ENCODE measurements at regions not wholly inside any gene's neighbourhood (a gene's known extent, or its start where the extent isn't known, plus 50 kb on each side); places are given as distances from the start of the nearest gene placed in this dataset.
"Not testable (repeated sequence)": the region's sequence is repeated elsewhere in the genome, so short reads cannot be mapped to it uniquely, and the experiment has no call there.

DNA sequence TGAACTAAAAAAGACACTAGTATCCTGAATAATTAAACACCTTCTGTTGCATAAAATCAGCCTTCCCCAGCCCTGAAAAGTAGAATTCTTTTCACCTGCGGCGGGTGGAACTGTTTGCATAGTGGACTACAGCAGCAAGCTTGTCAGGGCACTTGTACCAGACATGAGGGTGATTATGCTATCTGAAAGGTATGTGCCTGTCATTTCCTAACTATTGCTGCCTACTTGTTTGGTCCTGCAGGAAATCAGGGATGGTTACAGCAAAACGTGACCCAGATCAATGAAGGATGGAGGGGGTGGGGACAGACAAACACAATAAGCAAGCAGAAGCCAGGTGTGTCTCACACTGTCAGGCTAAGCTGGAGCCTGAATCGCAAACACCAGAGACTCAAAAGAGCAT is 385.6 kb downstream of the MLLT3 start:
- no peak overlapping the region for H3K27ac Mint-ChIP-seq (ENCODE audit: unreplicated experiment)
- H3K4me1 Mint-ChIP-seq (ENCODE audit: unreplicated experiment): no peaks in the 10 kb centered on the region
- TF ChIP-seq, protein P1, sequence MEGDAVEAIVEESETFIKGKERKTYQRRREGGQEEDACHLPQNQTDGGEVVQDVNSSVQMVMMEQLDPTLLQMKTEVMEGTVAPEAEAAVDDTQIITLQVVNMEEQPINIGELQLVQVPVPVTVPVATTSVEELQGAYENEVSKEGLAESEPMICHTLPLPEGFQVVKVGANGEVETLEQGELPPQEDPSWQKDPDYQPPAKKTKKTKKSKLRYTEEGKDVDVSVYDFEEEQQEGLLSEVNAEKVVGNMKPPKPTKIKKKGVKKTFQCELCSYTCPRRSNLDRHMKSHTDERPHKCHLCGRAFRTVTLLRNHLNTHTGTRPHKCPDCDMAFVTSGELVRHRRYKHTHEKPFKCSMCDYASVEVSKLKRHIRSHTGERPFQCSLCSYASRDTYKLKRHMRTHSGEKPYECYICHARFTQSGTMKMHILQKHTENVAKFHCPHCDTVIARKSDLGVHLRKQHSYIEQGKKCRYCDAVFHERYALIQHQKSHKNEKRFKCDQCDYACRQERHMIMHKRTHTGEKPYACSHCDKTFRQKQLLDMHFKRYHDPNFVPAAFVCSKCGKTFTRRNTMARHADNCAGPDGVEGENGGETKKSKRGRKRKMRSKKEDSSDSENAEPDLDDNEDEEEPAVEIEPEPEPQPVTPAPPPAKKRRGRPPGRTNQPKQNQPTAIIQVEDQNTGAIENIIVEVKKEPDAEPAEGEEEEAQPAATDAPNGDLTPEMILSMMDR (IDR thresholded peaks at IDR 0.05): no peak
- no peaks in the 10 kb centered on the region for H3K36me3 Mint-ChIP-seq (ENCODE audit: unreplicated experiment)
- no peak overlapping the region for H3K4me3 Mint-ChIP-seq (ENCODE audit: unreplicated experiment)
- peaks cover 4% of the 10 kb centered on the region for H3K27me3 Mint-ChIP-seq (ENCODE audit: unreplicated experiment)
- no peak for DNase-seq (ENCODE audit: extremely low spot score, unreplicated experiment)
- peaks cover 6% of the 10 kb centered on the region for H3K9me3 Mint-ChIP-seq (ENCODE audit: unreplicated experiment)

DNA sequence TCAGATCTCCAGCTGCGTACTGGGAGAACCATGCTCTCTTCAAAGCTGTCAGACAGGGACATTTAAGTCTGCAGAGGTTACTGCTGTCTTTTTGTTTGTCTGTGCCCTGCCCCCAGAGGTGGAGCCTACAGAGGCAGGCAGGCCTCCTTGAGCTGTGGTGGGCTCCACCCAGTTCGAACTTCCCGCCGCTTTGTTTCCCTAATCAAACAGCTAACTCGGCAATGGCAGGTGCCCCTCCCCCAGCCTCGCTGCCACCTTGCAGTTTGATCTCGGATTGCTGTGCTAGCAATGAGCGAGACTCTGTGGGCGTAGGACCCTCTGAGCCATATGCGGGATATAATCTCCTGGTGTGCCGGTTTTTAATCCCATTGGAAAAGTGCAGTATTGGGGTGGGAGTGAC is 387.1 kb downstream of the MLLT3 start:
- not testable (repeated sequence) for DNase-seq (ENCODE audit: extremely low spot score, unreplicated experiment); H3K36me3 Mint-ChIP-seq (ENCODE audit: unreplicated experiment); H3K4me3 Mint-ChIP-seq (ENCODE audit: unreplicated experiment); H3K4me1 Mint-ChIP-seq (ENCODE audit: unreplicated experiment); H3K9me3 Mint-ChIP-seq (ENCODE audit: unreplicated experiment); H3K27ac Mint-ChIP-seq (ENCODE audit: unreplicated experiment)
- H3K27me3 Mint-ChIP-seq (ENCODE audit: unreplicated experiment): peaks cover 11% of the 10 kb centered on the region

DNA sequence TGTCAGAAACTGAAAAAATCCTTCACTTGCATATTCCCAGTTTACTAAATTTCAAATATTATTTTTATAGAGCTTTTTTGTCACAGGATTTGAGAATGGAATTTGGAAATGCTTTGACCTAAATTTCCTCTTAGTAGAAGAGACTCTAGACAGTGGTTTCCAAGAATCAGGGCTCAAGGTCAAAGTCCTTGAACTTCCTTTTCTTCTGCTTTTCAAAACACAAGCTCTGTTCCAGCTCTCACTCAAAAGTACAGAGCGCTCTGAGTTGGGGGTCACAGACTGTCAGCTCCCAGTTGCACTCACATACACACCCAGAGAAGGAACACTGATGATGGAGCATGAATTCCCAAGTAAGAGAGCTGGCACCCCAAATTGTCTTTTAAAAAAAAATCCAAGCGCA is 394.2 kb downstream of the MLLT3 start:
- H3K9me3 Mint-ChIP-seq (ENCODE audit: unreplicated experiment): no peaks in the 10 kb centered on the region
- TF ChIP-seq, protein P1 (IDR thresholded peaks at IDR 0.05): no peak
- H3K4me1 Mint-ChIP-seq (ENCODE audit: unreplicated experiment): peaks cover 11% of the 10 kb centered on the region
- no peak overlapping the region for H3K27ac Mint-ChIP-seq (ENCODE audit: unreplicated experiment)
- H3K27me3 Mint-ChIP-seq (ENCODE audit: unreplicated experiment): peaks cover 18% of the 10 kb centered on the region
- no peak overlapping the region for H3K4me3 Mint-ChIP-seq (ENCODE audit: unreplicated experiment)
- no peak for DNase-seq (ENCODE audit: extremely low spot score, unreplicated experiment)
- H3K36me3 Mint-ChIP-seq (ENCODE audit: unreplicated experiment): no peaks in the 10 kb centered on the region

DNA sequence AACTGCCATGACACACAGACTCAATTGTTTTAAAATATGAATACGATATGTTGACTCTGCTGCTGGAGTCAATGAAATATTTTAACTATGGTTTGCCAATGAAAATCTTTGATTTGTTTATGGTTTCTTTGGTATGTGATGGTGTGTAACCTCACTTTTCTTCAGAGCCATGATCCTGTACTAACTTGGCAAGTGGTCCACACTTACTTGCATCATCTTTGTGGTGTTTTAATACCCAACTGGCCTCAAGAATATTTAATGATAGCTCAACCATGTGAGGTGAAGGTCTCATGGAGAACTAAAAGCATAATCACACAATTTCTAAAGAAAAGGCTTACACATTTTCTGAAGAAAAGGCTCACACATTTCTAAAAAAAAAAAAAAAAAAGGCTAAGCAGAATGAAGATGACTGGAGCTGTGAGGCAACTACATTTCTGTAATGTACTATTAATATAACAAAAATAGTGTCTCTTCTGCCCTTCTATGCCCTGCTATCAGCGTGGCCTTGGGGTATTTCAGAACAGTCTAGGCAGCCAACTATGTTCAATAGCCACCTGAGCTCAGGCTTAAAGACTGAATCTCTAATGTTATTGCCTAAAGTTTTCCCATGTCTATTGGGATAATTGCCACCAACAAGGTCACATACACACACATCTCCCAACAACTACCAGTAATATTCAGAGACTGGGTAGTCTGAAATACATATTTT is 395.0 kb downstream of the MLLT3 start:
- TF ChIP-seq, protein P1 (IDR thresholded peaks at IDR 0.05): no peak
- no peak overlapping the region for H3K4me3 Mint-ChIP-seq (ENCODE audit: unreplicated experiment)
- H3K4me1 Mint-ChIP-seq (ENCODE audit: unreplicated experiment): peaks cover 11% of the 10 kb centered on the region
- H3K27ac Mint-ChIP-seq (ENCODE audit: unreplicated experiment): no peak overlapping the region
- no peaks in the 10 kb centered on the region for H3K9me3 Mint-ChIP-seq (ENCODE audit: unreplicated experiment)
- no peak for DNase-seq (ENCODE audit: extremely low spot score, unreplicated experiment)
- peaks cover 17% of the 10 kb centered on the region for H3K27me3 Mint-ChIP-seq (ENCODE audit: unreplicated experiment)
- H3K36me3 Mint-ChIP-seq (ENCODE audit: unreplicated experiment): no peaks in the 10 kb centered on the region

- TF ChIP-seq, protein P1 (IDR thresholded peaks at IDR 0.05): no peak
- H3K9me3 Mint-ChIP-seq (ENCODE audit: unreplicated experiment): no peaks in the 10 kb centered on the region
- H3K4me1 Mint-ChIP-seq (ENCODE audit: unreplicated experiment): peaks cover 11% of the 10 kb centered on the region
- peaks cover 18% of the 10 kb centered on the region for H3K27me3 Mint-ChIP-seq (ENCODE audit: unreplicated experiment)
- H3K27ac Mint-ChIP-seq (ENCODE audit: unreplicated experiment): no peak overlapping the region
- no peak overlapping the region for H3K4me3 Mint-ChIP-seq (ENCODE audit: unreplicated experiment)
- H3K36me3 Mint-ChIP-seq (ENCODE audit: unreplicated experiment): no peaks in the 10 kb centered on the region
- DNase-seq (ENCODE audit: extremely low spot score, unreplicated experiment): no peak
Measured at GRCh38 chr9:20226345-20226744, 396.0 kb downstream of the MLLT3 start.
